ENCODE measurements at regions not wholly inside any gene's neighbourhood (a gene's known extent, or its start where the extent isn't known, plus 50 kb on each side); places are given as distances from the start of the nearest gene placed in this dataset.

DNA sequence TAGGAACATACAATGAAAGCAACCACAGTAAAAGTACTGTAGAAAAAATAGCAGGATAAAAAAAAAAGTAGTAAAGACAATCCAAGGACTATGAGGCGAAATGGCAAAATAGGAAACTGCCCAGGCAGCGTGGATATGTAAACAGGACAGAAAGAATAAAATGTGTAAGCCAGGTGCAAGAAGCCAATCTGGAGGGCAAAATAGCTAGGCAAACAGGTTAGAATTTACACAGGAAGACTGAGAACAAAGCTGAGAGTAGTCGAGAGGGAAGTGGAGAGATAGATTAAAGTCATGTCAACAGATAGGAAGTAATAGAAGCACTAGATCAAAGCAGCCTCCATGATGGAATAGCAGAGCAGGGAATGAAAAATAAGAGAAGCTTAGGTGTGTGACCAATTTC is 124.2 kb upstream of the B3GALT2 start:
- TF ChIP-seq, protein P1, sequence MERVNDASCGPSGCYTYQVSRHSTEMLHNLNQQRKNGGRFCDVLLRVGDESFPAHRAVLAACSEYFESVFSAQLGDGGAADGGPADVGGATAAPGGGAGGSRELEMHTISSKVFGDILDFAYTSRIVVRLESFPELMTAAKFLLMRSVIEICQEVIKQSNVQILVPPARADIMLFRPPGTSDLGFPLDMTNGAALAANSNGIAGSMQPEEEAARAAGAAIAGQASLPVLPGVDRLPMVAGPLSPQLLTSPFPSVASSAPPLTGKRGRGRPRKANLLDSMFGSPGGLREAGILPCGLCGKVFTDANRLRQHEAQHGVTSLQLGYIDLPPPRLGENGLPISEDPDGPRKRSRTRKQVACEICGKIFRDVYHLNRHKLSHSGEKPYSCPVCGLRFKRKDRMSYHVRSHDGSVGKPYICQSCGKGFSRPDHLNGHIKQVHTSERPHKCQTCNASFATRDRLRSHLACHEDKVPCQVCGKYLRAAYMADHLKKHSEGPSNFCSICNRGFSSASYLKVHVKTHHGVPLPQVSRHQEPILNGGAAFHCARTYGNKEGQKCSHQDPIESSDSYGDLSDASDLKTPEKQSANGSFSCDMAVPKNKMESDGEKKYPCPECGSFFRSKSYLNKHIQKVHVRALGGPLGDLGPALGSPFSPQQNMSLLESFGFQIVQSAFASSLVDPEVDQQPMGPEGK (CRISPR knock-in tag; IDR thresholded peaks at IDR 0.05; ENCODE audit: borderline replicate concordance): no peak
- TF ChIP-seq ZFP3 (CRISPR knock-in tag; IDR thresholded peaks at IDR 0.05) (no peak), ZC3H10 (CRISPR knock-in tag; IDR thresholded peaks at IDR 0.05) (no peak), TOX (CRISPR knock-in tag; IDR thresholded peaks at IDR 0.05; ENCODE audit: borderline replicate concordance) (no peak), ISL1 (CRISPR knock-in tag; IDR thresholded peaks at IDR 0.05) (no peak), ZNF8 (CRISPR knock-in tag; IDR thresholded peaks at IDR 0.05) (no peak), ZNF565 (CRISPR knock-in tag; conservative IDR thresholded peaks at IDR 0.05; ENCODE audit: low read depth) (no peak)
- TF ChIP-seq, protein P2, sequence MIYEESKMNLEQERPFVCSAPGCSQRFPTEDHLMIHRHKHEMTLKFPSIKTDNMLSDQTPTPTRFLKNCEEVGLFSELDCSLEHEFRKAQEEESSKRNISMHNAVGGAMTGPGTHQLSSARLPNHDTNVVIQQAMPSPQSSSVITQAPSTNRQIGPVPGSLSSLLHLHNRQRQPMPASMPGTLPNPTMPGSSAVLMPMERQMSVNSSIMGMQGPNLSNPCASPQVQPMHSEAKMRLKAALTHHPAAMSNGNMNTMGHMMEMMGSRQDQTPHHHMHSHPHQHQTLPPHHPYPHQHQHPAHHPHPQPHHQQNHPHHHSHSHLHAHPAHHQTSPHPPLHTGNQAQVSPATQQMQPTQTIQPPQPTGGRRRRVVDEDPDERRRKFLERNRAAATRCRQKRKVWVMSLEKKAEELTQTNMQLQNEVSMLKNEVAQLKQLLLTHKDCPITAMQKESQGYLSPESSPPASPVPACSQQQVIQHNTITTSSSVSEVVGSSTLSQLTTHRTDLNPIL (CRISPR knock-in tag; IDR thresholded peaks at IDR 0.05; ENCODE audit: low read depth): no peak
- TF ChIP-seq, protein P3, sequence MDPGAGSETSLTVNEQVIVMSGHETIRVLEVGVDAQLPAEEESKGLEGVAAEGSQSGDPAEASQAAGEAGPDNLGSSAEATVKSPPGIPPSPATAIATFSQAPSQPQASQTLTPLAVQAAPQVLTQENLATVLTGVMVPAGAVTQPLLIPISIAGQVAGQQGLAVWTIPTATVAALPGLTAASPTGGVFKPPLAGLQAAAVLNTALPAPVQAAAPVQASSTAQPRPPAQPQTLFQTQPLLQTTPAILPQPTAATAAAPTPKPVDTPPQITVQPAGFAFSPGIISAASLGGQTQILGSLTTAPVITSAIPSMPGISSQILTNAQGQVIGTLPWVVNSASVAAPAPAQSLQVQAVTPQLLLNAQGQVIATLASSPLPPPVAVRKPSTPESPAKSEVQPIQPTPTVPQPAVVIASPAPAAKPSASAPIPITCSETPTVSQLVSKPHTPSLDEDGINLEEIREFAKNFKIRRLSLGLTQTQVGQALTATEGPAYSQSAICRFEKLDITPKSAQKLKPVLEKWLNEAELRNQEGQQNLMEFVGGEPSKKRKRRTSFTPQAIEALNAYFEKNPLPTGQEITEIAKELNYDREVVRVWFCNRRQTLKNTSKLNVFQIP (CRISPR knock-in tag; IDR thresholded peaks at IDR 0.05; ENCODE audit: borderline replicate concordance, low read depth): no peak
